OCI-LY3 (cell line): ENCODE measurements at regions not wholly inside any gene's neighbourhood (a gene's known extent, or its start where the extent isn't known, plus 50 kb on each side); places are given as distances from the start of the nearest gene placed in this dataset.

Experiments used
- EZH2phosphoT487 ChIP-seq: fragments of 200-600 bp; shearing (Covaris generic); IDR thresholded peaks from 2 replicates; pipeline ENCODE4 v1.6.1; 2018; ENCODE audit warnings: antibody characterized with exemption, mixed run types, low read depth
- TF ChIP-seq, protein P1 (sequence below): fragments of 200-600, 300-600 bp; sonication (generic); IDR thresholded peaks from 2 replicates; pipeline ENCODE4 v1.5.1; 2014; ENCODE audit warnings: antibody characterized with exemption, low read length, low read depth

DNA sequence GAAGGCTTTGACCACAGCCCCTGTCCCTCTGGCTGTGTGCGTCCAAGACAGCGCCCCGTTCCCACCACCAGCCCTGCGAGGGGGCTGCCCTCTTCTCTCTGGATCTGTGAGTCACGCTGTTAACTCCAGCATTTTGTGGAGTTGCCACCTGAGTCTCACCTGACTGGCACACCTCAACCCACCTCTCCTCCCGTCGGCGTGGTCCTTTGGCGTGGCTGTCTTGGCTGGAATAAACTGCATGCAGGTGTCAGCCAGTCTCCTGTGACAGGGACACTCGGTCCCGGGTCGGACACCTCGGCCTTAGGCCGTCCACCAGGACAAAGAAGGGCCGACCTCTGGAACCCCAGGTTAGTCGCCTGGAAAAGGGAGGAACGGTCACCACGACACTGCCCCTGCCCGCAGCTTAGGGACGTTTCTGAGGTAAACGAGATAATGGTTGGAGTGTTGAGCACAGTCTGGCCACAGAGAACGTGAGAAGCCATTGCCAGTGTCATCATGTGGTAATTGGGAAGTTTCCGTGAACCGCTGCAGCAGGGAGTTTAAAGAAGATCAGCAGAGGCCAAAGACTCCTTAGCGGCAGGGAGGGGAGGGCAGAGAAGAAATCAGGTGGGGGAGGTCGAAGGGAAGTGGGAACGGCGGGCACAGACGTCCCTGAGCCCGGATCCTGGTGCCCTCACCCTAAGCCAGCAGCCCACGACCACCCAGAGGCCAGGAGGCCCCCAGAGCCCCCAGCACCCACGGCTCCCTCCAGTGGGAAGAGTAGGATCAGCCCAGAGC, 73.6 kb upstream of the FAM20C start:
- TF ChIP-seq, protein P1, sequence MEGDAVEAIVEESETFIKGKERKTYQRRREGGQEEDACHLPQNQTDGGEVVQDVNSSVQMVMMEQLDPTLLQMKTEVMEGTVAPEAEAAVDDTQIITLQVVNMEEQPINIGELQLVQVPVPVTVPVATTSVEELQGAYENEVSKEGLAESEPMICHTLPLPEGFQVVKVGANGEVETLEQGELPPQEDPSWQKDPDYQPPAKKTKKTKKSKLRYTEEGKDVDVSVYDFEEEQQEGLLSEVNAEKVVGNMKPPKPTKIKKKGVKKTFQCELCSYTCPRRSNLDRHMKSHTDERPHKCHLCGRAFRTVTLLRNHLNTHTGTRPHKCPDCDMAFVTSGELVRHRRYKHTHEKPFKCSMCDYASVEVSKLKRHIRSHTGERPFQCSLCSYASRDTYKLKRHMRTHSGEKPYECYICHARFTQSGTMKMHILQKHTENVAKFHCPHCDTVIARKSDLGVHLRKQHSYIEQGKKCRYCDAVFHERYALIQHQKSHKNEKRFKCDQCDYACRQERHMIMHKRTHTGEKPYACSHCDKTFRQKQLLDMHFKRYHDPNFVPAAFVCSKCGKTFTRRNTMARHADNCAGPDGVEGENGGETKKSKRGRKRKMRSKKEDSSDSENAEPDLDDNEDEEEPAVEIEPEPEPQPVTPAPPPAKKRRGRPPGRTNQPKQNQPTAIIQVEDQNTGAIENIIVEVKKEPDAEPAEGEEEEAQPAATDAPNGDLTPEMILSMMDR: no peak
- no peak for TF ChIP-seq EZH2phosphoT487
